SK-N-SH (cell line): ENCODE measurements at regions not wholly inside any gene's neighbourhood (a gene's known extent, or its start where the extent isn't known, plus 50 kb on each side); places are given as distances from the start of the nearest gene placed in this dataset.

Source experiments
- CTCF ChIA-PET: fragments of 300-600, 350-600 bp; formaldehyde crosslinking; extraction: SDS; loops from one replicate; lab custom pipeline; 2021; lab: Yijun Ruan, JAX
- POLR2A ChIA-PET: fragments of 350-600 bp; sonication (Branson Sonifier 250); formaldehyde crosslinking; extraction: SDS; loops from one replicate; lab custom pipeline; 2020; ENCODE audit warnings: antibody characterized with exemption, inconsistent platforms; lab: Yijun Ruan, JAX
- DNase-seq: peaks from one replicate; pipeline ENCODE4 v3.0.0; 2012
- H2AFZ ChIP-seq: fragments of 200-600 bp; sonication (generic); 2 replicates; pipeline ENCODE4 v1.8.1; 2016; ENCODE audit warnings: antibody characterized with exemption, mild to moderate bottlenecking, low read depth
- H3F3A ChIP-seq: fragments of 200-600 bp; sonication (generic); replicated peaks from 2 replicates; pipeline ENCODE3; 2016; ENCODE audit warnings: antibody characterized with exemption, mild to moderate bottlenecking; ENCODE audit not compliant: insufficient read depth
- H3K27ac ChIP-seq, 2 experiments: fragments of 200-500 bp in 1 of 2; fragments of 200-600 bp in 1 of 2; sonication (Bioruptor generic) in 1 of 2; sonication (generic), shearing (Covaris generic) in 1 of 2; 2 replicates each; pipeline versions ENCODE4 v1.5.1 to v1.6.1; 2014 to 2016; ENCODE audit warnings: low read depth in 2 of 2, inconsistent platforms in 1 of 2, low read length in 1 of 2, mild to moderate bottlenecking in 1 of 2, mixed read lengths in 1 of 2
- H3K27me3 ChIP-seq: fragments of 200-600 bp; sonication (generic), shearing (Covaris generic); 2 replicates; pipeline ENCODE4 v1.6.1; 2016; ENCODE audit warnings: mixed run types; ENCODE audit not compliant: insufficient read depth
- H3K36me3 ChIP-seq, 2 experiments: fragments of 200-500 bp in 1 of 2; fragments of 200-600 bp in 1 of 2; sonication (Bioruptor generic) in 1 of 2; sonication (generic) in 1 of 2; replicated peaks in 1 of 2; 2 replicates each; pipeline versions ENCODE3 to v1.5.1; 2014 to 2016; ENCODE audit warnings: low read length in 1 of 2, mild to moderate bottlenecking in 1 of 2; ENCODE audit not compliant: insufficient read depth in 2 of 2, control insufficient read depth in 1 of 2
- H3K4me1 ChIP-seq, 2 experiments: fragments of 200-500 bp in 1 of 2; fragments of 200-600 bp in 1 of 2; sonication (Bioruptor generic) in 1 of 2; sonication (generic), shearing (Covaris generic) in 1 of 2; 2 replicates each; pipeline versions ENCODE4 v1.5.1 to v1.6.1; 2014 to 2016; ENCODE audit warnings: low read depth in 1 of 2, low read length in 1 of 2, mixed run types in 1 of 2; ENCODE audit not compliant: insufficient read depth in 2 of 2, control insufficient read depth in 1 of 2
- H3K4me2 ChIP-seq: fragments of 200-600 bp; sonication (generic), shearing (Covaris generic); 2 replicates; pipeline ENCODE4 v1.6.1; 2017; ENCODE audit warnings: mixed run types
- H3K4me3 ChIP-seq, 2 experiments: fragments of 200-500 bp in 1 of 2; fragments of 200-600 bp in 1 of 2; sonication (Bioruptor generic) in 1 of 2; sonication (generic), shearing (Covaris generic) in 1 of 2; 2 replicates each; pipeline versions ENCODE4 v1.5.1 to v1.8.1; 2014 to 2016; ENCODE audit warnings: low read depth in 2 of 2, inconsistent platforms in 1 of 2, low read length in 1 of 2, mild to moderate bottlenecking in 1 of 2, mixed read lengths in 1 of 2, moderate library complexity in 1 of 2
- H3K79me2 ChIP-seq: fragments of 200-600 bp; sonication (generic); 2 replicates; pipeline ENCODE4 v1.8.1; 2017; ENCODE audit warnings: mild to moderate bottlenecking; ENCODE audit not compliant: insufficient read depth
- H3K9ac ChIP-seq: fragments of 200-600 bp; sonication (generic); 2 replicates; pipeline ENCODE4 v1.6.1; 2017; ENCODE audit warnings: mixed run types
- H3K9me2 ChIP-seq: fragments of 200-600 bp; sonication (generic); 2 replicates; pipeline ENCODE4 v1.6.1; 2017; ENCODE audit warnings: mixed run types
- H3K9me3 ChIP-seq: fragments of 200-600 bp; sonication (generic); 2 replicates; pipeline ENCODE4 v1.6.1; 2017; ENCODE audit warnings: mixed run types, mild to moderate bottlenecking, moderate library complexity
- H4K20me1 ChIP-seq: fragments of 200-600 bp; sonication (generic); 2 replicates; pipeline ENCODE4 v1.6.1; 2017; ENCODE audit warnings: mild to moderate bottlenecking, mixed run types; ENCODE audit not compliant: insufficient read depth
- EP300 ChIP-seq, 2 experiments: IDR thresholded peaks; 2 replicates each; pipeline versions ENCODE4 v1.4.0 to v1.6.1; 2012; ENCODE audit warnings: borderline replicate concordance in 1 of 2, low read depth in 1 of 2, low read length in 1 of 2
- EZH2phosphoT487 ChIP-seq: fragments of 200-600 bp; sonication (generic); IDR thresholded peaks from 2 replicates; pipeline ENCODE4 v1.6.1; 2017; ENCODE audit warnings: low read depth, mixed run types, mild to moderate bottlenecking, antibody characterized with exemption, moderate library complexity, borderline replicate concordance
- FOSL2 ChIP-seq: IDR thresholded peaks from 2 replicates; pipeline ENCODE4 v1.4.0; 2012; ENCODE audit warnings: low read depth, mild to moderate bottlenecking, moderate library complexity, borderline replicate concordance
- FOXJ3 ChIP-seq: sonication (generic); formaldehyde crosslinking; IDR thresholded peaks from 2 replicates; pipeline ENCODE4 v1.5.1; 2020; ENCODE audit warnings: mild to moderate bottlenecking, missing genetic modification reagents
- FOXM1 ChIP-seq: IDR thresholded peaks from 2 replicates; pipeline ENCODE4 v1.4.0; 2012; ENCODE audit warnings: low read depth, mild to moderate bottlenecking
- MEF2A ChIP-seq: IDR thresholded peaks from 2 replicates; pipeline ENCODE4 v1.4.0; 2012; ENCODE audit warnings: low read depth, borderline replicate concordance
- MXI1 ChIP-seq: IDR thresholded peaks from 2 replicates; pipeline ENCODE4 v1.6.1; 2012; ENCODE audit warnings: mild to moderate bottlenecking, low read depth, low read length, improper control_type of control experiment
- NFIC ChIP-seq: IDR thresholded peaks from 2 replicates; pipeline ENCODE4 v1.4.0; 2012; ENCODE audit warnings: borderline replicate concordance
- RAD21 ChIP-seq: IDR thresholded peaks from 2 replicates; pipeline ENCODE4 v1.6.1; 2012; ENCODE audit warnings: mild to moderate bottlenecking, low read length
- RCOR1 ChIP-seq: fragments of 150-350 bp; IDR thresholded peaks from 2 replicates; pipeline ENCODE4 v1.6.1; 2017; ENCODE audit warnings: antibody characterized with exemption, low read length
- SIN3A ChIP-seq: IDR thresholded peaks from 2 replicates; pipeline ENCODE4 v1.6.1; 2012; ENCODE audit warnings: low read depth, mild to moderate bottlenecking, low read length, moderate library complexity, borderline replicate concordance
- SMC3 ChIP-seq: IDR thresholded peaks from 2 replicates; pipeline ENCODE4 v1.6.1; 2012; ENCODE audit warnings: low read depth, low read length, improper control_type of control experiment
- TAF1 ChIP-seq: IDR thresholded peaks from 2 replicates; pipeline ENCODE4 v1.6.1; 2012; ENCODE audit warnings: low read depth, mild to moderate bottlenecking, low read length, moderate library complexity, borderline replicate concordance
- TCF12 ChIP-seq: IDR thresholded peaks from 2 replicates; pipeline ENCODE4 v1.4.0; 2012
- WGBS: methylation state at CpG from one replicate; pipeline ENCODE4 v1.1.6; 2017; ENCODE audit warnings: low lambda C conversion rate; 5-methylcytosine and 5-hydroxymethylcytosine counted together
- TF ChIP-seq, protein P1 (sequence below): IDR thresholded peaks from 2 replicates; pipeline ENCODE4 v1.4.0; 2012; ENCODE audit warnings: low read depth
- TF ChIP-seq, protein P2 (sequence below): IDR thresholded peaks from 2 replicates; pipeline ENCODE4; 2012
- TF ChIP-seq, protein P3 (sequence below): fragments of 200-600 bp; sonication (generic); IDR thresholded peaks from 2 replicates; pipeline ENCODE4 v1.6.1; 2017; ENCODE audit warnings: antibody characterized with exemption, mild to moderate bottlenecking, moderate library complexity
- TF ChIP-seq, protein P4 (sequence below): fragments of 150-350 bp; IDR thresholded peaks from 2 replicates; pipeline ENCODE4 v1.6.1; 2016; ENCODE audit warnings: mild to moderate bottlenecking, low read depth, low read length
- TF ChIP-seq, protein P5 (sequence below): IDR thresholded peaks from 2 replicates; pipeline ENCODE4 v1.6.1; 2012; ENCODE audit warnings: mild to moderate bottlenecking, low read depth, low read length, moderate library complexity

DNA sequence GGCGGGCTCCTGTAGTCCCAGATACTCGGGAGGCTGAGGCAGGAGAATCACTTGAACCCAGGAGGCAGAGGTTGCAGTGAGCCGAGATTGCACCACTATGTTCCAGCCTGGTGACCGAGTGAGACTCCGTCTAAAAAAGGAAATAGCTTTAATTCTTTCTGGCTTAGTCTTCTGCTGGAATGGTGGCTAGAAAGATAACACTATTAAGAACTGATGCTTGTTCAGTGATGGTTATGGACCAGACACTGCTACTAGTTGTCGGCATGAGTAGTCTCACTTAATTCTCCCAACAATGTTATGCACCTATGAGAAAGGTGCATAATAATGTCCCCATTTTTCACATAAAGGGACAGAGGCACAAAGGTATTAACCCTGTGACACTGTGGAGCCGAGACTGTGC lies 188.7 kb downstream of the HS3ST3A1 start:
- H3K9ac ChIP-seq = no peak overlapping the region
- WGBS = 58% methylated on average over 7 of the region's 7 CpGs
- H3F3A ChIP-seq = peaks cover 12% of the 10 kb centered on the region
- H3K27me3 ChIP-seq = no peaks in the 10 kb centered on the region
- TF ChIP-seq TCF12 (peak; percentile 36; the same call in 1 of the 2 replicates), TAF1 (no peak), RAD21 (no peak), EZH2phosphoT487 (no peak), RCOR1 (no peak), MXI1 (no peak), SIN3A (no peak), FOSL2 (0 out of 2 replicates have a peak, but pooled peaks have one; percentile 13)
- TF ChIP-seq, protein P1, sequence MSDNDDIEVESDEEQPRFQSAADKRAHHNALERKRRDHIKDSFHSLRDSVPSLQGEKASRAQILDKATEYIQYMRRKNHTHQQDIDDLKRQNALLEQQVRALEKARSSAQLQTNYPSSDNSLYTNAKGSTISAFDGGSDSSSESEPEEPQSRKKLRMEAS = no peak
- peaks cover 9 to 25% of the 10 kb centered on the region in 2 experiments; a peak in 3 of 4 replicates for H3K4me1 ChIP-seq
- H4K20me1 ChIP-seq = no peaks in the 10 kb centered on the region
- no peaks in the 10 kb centered on the region for H3K9me2 ChIP-seq
- POLR2A ChIA-PET = no interaction called here
- DNase-seq = no peak
- no peak overlapping the region for H3K27ac ChIP-seq
- no peak overlapping the region for H3K4me3 ChIP-seq
- no peaks in the 10 kb centered on the region for H3K9me3 ChIP-seq
- no peaks in the 10 kb centered on the region for H3K79me2 ChIP-seq
- no peak overlapping the region for H2AFZ ChIP-seq
- CTCF ChIA-PET = no interaction called here
- H3K4me2 ChIP-seq = no peak overlapping the region
- no peaks in the 10 kb centered on the region for H3K36me3 ChIP-seq

DNA sequence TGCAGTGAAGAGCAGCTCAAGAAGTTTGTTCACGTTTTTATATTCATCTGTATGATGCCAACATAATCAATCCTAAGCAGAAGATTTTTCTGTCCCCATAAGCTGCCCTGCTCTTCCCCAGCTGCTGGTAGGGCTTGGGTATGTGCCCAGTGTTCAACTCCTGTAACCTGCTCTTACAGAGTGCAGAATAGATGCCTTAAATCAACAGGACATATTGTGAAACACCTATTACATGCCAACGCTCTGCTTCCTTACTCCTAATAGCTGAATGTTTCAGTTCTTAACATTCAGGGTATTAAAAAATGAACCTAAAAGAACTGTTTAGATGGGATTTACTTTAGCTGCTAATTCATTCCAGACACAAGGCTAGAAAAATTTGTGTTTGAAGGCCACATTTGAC lies 190.9 kb downstream of the HS3ST3A1 start:
- ChIA-PET CTCF (no interaction called here), POLR2A (no interaction called here)
- H3K9me2 ChIP-seq = no peaks in the 10 kb centered on the region
- TF ChIP-seq TAF1 = no peak
- TF ChIP-seq, protein P2, sequence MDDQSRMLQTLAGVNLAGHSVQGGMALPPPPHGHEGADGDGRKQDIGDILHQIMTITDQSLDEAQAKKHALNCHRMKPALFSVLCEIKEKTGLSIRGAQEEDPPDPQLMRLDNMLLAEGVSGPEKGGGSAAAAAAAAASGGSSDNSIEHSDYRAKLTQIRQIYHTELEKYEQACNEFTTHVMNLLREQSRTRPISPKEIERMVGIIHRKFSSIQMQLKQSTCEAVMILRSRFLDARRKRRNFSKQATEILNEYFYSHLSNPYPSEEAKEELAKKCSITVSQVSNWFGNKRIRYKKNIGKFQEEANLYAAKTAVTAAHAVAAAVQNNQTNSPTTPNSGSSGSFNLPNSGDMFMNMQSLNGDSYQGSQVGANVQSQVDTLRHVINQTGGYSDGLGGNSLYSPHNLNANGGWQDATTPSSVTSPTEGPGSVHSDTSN = no peak
- TF ChIP-seq FOXM1 = no peak
- no peak for TF ChIP-seq RCOR1
- TF ChIP-seq, protein P3, sequence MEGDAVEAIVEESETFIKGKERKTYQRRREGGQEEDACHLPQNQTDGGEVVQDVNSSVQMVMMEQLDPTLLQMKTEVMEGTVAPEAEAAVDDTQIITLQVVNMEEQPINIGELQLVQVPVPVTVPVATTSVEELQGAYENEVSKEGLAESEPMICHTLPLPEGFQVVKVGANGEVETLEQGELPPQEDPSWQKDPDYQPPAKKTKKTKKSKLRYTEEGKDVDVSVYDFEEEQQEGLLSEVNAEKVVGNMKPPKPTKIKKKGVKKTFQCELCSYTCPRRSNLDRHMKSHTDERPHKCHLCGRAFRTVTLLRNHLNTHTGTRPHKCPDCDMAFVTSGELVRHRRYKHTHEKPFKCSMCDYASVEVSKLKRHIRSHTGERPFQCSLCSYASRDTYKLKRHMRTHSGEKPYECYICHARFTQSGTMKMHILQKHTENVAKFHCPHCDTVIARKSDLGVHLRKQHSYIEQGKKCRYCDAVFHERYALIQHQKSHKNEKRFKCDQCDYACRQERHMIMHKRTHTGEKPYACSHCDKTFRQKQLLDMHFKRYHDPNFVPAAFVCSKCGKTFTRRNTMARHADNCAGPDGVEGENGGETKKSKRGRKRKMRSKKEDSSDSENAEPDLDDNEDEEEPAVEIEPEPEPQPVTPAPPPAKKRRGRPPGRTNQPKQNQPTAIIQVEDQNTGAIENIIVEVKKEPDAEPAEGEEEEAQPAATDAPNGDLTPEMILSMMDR = no peak
- TF ChIP-seq MEF2A = no peak
- TF ChIP-seq, protein P1 = no peak
- TF ChIP-seq, protein P4, sequence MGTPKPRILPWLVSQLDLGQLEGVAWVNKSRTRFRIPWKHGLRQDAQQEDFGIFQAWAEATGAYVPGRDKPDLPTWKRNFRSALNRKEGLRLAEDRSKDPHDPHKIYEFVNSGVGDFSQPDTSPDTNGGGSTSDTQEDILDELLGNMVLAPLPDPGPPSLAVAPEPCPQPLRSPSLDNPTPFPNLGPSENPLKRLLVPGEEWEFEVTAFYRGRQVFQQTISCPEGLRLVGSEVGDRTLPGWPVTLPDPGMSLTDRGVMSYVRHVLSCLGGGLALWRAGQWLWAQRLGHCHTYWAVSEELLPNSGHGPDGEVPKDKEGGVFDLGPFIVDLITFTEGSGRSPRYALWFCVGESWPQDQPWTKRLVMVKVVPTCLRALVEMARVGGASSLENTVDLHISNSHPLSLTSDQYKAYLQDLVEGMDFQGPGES = no peak
- TF ChIP-seq FOSL2 = no peak
- no peak for TF ChIP-seq NFIC
- TF ChIP-seq SIN3A = no peak
- TF ChIP-seq, protein P5, sequence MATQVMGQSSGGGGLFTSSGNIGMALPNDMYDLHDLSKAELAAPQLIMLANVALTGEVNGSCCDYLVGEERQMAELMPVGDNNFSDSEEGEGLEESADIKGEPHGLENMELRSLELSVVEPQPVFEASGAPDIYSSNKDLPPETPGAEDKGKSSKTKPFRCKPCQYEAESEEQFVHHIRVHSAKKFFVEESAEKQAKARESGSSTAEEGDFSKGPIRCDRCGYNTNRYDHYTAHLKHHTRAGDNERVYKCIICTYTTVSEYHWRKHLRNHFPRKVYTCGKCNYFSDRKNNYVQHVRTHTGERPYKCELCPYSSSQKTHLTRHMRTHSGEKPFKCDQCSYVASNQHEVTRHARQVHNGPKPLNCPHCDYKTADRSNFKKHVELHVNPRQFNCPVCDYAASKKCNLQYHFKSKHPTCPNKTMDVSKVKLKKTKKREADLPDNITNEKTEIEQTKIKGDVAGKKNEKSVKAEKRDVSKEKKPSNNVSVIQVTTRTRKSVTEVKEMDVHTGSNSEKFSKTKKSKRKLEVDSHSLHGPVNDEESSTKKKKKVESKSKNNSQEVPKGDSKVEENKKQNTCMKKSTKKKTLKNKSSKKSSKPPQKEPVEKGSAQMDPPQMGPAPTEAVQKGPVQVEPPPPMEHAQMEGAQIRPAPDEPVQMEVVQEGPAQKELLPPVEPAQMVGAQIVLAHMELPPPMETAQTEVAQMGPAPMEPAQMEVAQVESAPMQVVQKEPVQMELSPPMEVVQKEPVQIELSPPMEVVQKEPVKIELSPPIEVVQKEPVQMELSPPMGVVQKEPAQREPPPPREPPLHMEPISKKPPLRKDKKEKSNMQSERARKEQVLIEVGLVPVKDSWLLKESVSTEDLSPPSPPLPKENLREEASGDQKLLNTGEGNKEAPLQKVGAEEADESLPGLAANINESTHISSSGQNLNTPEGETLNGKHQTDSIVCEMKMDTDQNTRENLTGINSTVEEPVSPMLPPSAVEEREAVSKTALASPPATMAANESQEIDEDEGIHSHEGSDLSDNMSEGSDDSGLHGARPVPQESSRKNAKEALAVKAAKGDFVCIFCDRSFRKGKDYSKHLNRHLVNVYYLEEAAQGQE = no peak
- no peak for TF ChIP-seq SMC3
- no peak for TF ChIP-seq FOXJ3
- TF ChIP-seq EP300 (IDR thresholded peaks at IDR 0.05; ENCODE audit: borderline replicate concordance in 1 of 2, low read depth in 1 of 2, low read length in 1 of 2) = no peak
- no peaks in the 10 kb centered on the region for H3K79me2 ChIP-seq
- H3K27ac ChIP-seq = no peak overlapping the region
- WGBS = 63% methylated on average over 2 of the region's 2 CpGs
- H3K27me3 ChIP-seq = no peaks in the 10 kb centered on the region
- H3K4me3 ChIP-seq = no peak overlapping the region
- peaks cover 12% of the 10 kb centered on the region for H3F3A ChIP-seq
- H4K20me1 ChIP-seq = no peaks in the 10 kb centered on the region
- no peak overlapping the region for H2AFZ ChIP-seq
- H3K9me3 ChIP-seq = no peaks in the 10 kb centered on the region
- DNase-seq = no peak
- H3K36me3 ChIP-seq = no peaks in the 10 kb centered on the region
- no peak overlapping the region for H3K9ac ChIP-seq
- H3K4me1 ChIP-seq = peaks cover under 1 to 9% of the 10 kb centered on the region in 2 experiments; a peak in 2 of 4 replicates
- no peak overlapping the region for H3K4me2 ChIP-seq
